ENCODE measurements at regions not wholly inside any gene's neighbourhood (a gene's known extent, or its start where the extent isn't known, plus 50 kb on each side); places are given as distances from the start of the nearest gene placed in this dataset.

DNA sequence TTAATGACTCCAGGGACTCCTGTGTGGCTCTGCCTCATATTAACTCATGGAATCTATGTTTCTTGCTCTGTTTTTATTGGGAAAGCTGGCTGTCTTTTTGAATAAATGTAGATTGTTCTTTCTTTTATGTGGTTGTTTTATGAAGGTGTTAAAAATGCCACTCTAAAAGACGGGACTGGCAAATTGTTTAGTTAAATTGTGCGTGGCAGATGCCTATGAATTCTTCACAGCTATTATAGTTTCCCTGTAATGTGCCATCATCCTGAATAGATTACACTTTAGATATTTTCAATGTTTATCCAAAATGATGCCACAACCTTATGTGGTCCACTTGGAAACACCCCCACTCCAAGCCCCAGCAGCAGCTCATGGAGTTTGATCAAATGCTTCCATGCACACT is 149.7 kb downstream of the ST6GAL2 start:
- TF ChIP-seq POLR2A (IDR thresholded peaks at IDR 0.05): no peak
- TF ChIP-seq, protein P1, sequence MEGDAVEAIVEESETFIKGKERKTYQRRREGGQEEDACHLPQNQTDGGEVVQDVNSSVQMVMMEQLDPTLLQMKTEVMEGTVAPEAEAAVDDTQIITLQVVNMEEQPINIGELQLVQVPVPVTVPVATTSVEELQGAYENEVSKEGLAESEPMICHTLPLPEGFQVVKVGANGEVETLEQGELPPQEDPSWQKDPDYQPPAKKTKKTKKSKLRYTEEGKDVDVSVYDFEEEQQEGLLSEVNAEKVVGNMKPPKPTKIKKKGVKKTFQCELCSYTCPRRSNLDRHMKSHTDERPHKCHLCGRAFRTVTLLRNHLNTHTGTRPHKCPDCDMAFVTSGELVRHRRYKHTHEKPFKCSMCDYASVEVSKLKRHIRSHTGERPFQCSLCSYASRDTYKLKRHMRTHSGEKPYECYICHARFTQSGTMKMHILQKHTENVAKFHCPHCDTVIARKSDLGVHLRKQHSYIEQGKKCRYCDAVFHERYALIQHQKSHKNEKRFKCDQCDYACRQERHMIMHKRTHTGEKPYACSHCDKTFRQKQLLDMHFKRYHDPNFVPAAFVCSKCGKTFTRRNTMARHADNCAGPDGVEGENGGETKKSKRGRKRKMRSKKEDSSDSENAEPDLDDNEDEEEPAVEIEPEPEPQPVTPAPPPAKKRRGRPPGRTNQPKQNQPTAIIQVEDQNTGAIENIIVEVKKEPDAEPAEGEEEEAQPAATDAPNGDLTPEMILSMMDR (IDR thresholded peaks at IDR 0.05): no peak
